OCI-LY7 (cell line): ENCODE measurements at regions not wholly inside any gene's neighbourhood (a gene's known extent, or its start where the extent isn't known, plus 50 kb on each side); places are given as distances from the start of the nearest gene placed in this dataset.

Source experiments
- BruUV-seq: library from RNA; stranded (reverse); fragments of 400-500 nt; replicated peaks from 2 replicates; lab custom pipeline; 2021; lab: Mats Ljungman, UMichigan
- CTCF ChIA-PET: fragments of 300-600 bp; sonication (Branson Sonifier 250); formaldehyde crosslinking; loops from one replicate; lab custom pipeline; 2022; ENCODE audit warnings: antibody characterized with exemption; ENCODE audit not compliant: unreplicated experiment; lab: Charles Lee
- POLR2A ChIA-PET: fragments of 300-600 bp; sonication (Branson Sonifier 250); formaldehyde crosslinking; loops from one replicate; lab custom pipeline; 2022; ENCODE audit warnings: antibody characterized with exemption; lab: Charles Lee
- DNase-seq: peaks from one replicate; pipeline ENCODE4 v3.0.0-alpha.2; 2015; ENCODE audit warnings: low spot score
- H2AFZ ChIP-seq: fragments of 200-600 bp; sonication (generic), shearing (Covaris generic); 2 replicates; pipeline ENCODE4 v1.6.1; 2014; ENCODE audit warnings: mild to moderate bottlenecking, antibody characterized with exemption, low read length, moderate library complexity
- H3K27ac ChIP-seq: fragments of 200-600 bp; sonication (generic); 2 replicates; pipeline ENCODE4 v1.5.1; 2014; ENCODE audit warnings: mixed run types, low read depth, mild to moderate bottlenecking, moderate library complexity, low read length, inconsistent platforms; ENCODE audit not compliant: poor library complexity, severe bottlenecking
- H3K36me3 ChIP-seq: fragments of 200-600 bp; sonication (generic); 2 replicates; pipeline ENCODE4 v1.6.1; 2014; ENCODE audit warnings: mild to moderate bottlenecking, antibody characterized with exemption, low read length, moderate library complexity, mixed read lengths; ENCODE audit not compliant: insufficient read depth
- H3K4me1 ChIP-seq: fragments of 200-600 bp; sonication (generic); 2 replicates; pipeline ENCODE4 v1.5.1; 2014; ENCODE audit warnings: mild to moderate bottlenecking, low read length; ENCODE audit not compliant: insufficient read depth, poor library complexity, severe bottlenecking
- H3K4me2 ChIP-seq: fragments of 200-600 bp; sonication (generic); 2 replicates; pipeline ENCODE4 v1.6.1; 2014; ENCODE audit warnings: mild to moderate bottlenecking, low read length
- H3K4me3 ChIP-seq: fragments of 200-600 bp; sonication (generic); 2 replicates; pipeline ENCODE4 v1.5.1; 2014; ENCODE audit warnings: mild to moderate bottlenecking, low read depth, low read length; ENCODE audit not compliant: poor library complexity, severe bottlenecking
- H3K79me2 ChIP-seq: fragments of 200-600 bp; sonication (generic); 2 replicates; pipeline ENCODE4 v1.6.1; 2016; ENCODE audit warnings: low read depth, mild to moderate bottlenecking, low read length, moderate library complexity, mixed read lengths; ENCODE audit not compliant: insufficient read depth
- H3K9me2 ChIP-seq: fragments of 200-600 bp; sonication (generic); 2 replicates; pipeline ENCODE4 v1.6.1; 2016; ENCODE audit warnings: mild to moderate bottlenecking, low read length, mixed read lengths; ENCODE audit not compliant: insufficient read depth
- H3K9me3 ChIP-seq: fragments of 200-600 bp; sonication (generic); 2 replicates; pipeline ENCODE4 v1.6.1; 2014; ENCODE audit warnings: mild to moderate bottlenecking, mixed run types, low read length, mixed read lengths
- H4K20me1 ChIP-seq: fragments of 200-600 bp; sonication (generic); 2 replicates; pipeline ENCODE4 v1.6.1; 2014; ENCODE audit warnings: mild to moderate bottlenecking, antibody characterized with exemption, low read length, moderate library complexity, mixed read lengths; ENCODE audit not compliant: insufficient read depth
- EZH2phosphoT487 ChIP-seq: fragments of 200-600 bp; sonication (generic); IDR thresholded peaks from 2 replicates; pipeline ENCODE4 v1.6.1; 2018; ENCODE audit warnings: low read depth, borderline replicate concordance, mild to moderate bottlenecking, mixed run types, antibody characterized with exemption, low read length, moderate library complexity, mixed read lengths
- intact Hi-C: fragments of 100-400 bp; cut with micrococcal nuclease; formaldehyde crosslinking; loops from one replicate; pipeline ENCODE4 v1.10.0; 2022; ENCODE audit not compliant: unreplicated experiment
- TF ChIP-seq, protein P1 (sequence below): fragments of 200-600 bp; sonication (generic); conservative IDR thresholded peaks from 2 replicates; pipeline ENCODE4 v1.5.1; 2014; ENCODE audit warnings: mild to moderate bottlenecking, antibody characterized with exemption, low read length, moderate library complexity, mixed read lengths

DNA sequence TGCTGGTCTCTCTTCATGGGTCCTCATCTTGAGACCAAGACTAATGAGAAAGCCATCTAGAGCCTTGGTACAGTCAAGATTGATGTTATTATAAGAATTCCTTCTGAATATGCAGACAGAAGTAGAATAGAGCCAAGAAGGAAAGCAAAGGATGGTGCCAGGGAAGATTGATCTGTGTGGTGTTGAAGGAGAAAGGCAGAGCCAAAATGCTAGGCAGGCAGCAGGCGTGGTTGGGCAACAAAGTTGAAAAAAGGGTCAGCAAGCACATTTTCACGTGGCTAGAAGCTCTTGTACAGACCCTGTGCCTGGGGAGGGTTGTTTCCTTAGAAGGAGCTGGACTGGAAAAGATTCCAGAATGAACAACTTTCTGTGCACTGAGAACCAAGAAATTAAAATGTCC is 319.7 kb upstream of the ARGLU1 start:
- POLR2A ChIA-PET, result interaction anchor here (1.0 kb wide), 1 partner anchor 14 kb away, joined by 4 read pairs; no protein-coding TSS in a partner anchor
- CTCF ChIA-PET, result no interaction called here
- intact Hi-C loops, result no loop called here
- Histone ChIP-seq H3K27ac (no peak overlapping the region), H3K79me2 (no peaks in the 10 kb centered on the region), H4K20me1 (no peaks in the 10 kb centered on the region), H3K4me2 (no peak overlapping the region), H3K4me3 (no peak overlapping the region), H3K9me3 (no peaks in the 10 kb centered on the region), H3K36me3 (no peaks in the 10 kb centered on the region), H3K9me2 (no peaks in the 10 kb centered on the region), H3K4me1 (no peaks in the 10 kb centered on the region), H2AFZ (no peak overlapping the region)
- no TSS peak for BruUV-seq
- no peak for DNase-seq
- TF ChIP-seq EZH2phosphoT487, result no peak
- TF ChIP-seq, protein P1, sequence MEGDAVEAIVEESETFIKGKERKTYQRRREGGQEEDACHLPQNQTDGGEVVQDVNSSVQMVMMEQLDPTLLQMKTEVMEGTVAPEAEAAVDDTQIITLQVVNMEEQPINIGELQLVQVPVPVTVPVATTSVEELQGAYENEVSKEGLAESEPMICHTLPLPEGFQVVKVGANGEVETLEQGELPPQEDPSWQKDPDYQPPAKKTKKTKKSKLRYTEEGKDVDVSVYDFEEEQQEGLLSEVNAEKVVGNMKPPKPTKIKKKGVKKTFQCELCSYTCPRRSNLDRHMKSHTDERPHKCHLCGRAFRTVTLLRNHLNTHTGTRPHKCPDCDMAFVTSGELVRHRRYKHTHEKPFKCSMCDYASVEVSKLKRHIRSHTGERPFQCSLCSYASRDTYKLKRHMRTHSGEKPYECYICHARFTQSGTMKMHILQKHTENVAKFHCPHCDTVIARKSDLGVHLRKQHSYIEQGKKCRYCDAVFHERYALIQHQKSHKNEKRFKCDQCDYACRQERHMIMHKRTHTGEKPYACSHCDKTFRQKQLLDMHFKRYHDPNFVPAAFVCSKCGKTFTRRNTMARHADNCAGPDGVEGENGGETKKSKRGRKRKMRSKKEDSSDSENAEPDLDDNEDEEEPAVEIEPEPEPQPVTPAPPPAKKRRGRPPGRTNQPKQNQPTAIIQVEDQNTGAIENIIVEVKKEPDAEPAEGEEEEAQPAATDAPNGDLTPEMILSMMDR, result no peak

DNA sequence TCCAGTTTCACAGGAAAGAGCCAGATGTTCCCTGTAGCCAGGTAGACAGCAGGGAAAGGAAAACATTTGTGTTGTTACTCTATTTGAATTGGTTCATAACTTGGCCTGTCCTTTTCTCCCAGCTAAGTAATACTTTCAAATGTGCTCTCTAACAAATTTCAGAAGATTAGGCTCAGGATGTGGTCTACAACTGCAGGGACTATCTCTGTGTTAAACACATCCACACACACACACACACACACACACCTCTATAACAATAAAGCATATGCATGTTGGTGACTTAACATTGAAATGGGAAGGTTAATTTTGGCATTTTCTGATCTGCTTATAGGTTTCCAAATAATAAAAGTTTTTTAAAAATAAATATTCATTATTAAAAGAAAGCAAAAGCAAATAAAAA is 316.0 kb upstream of the ARGLU1 start:
- Histone ChIP-seq H3K27ac (no peak overlapping the region), H3K9me2 (no peaks in the 10 kb centered on the region), H3K36me3 (no peaks in the 10 kb centered on the region), H3K79me2 (no peaks in the 10 kb centered on the region), H3K4me2 (no peak overlapping the region), H4K20me1 (no peaks in the 10 kb centered on the region), H2AFZ (no peak overlapping the region), H3K4me3 (no peak overlapping the region), H3K9me3 (no peaks in the 10 kb centered on the region), H3K4me1 (no peaks in the 10 kb centered on the region)
- intact Hi-C loops, result no loop called here
- no TSS peak for BruUV-seq
- CTCF ChIA-PET, result no interaction called here
- DNase-seq, result no peak
- TF ChIP-seq EZH2phosphoT487, result no peak
- TF ChIP-seq, protein P1, result no peak
- POLR2A ChIA-PET, result no interaction called here

DNA sequence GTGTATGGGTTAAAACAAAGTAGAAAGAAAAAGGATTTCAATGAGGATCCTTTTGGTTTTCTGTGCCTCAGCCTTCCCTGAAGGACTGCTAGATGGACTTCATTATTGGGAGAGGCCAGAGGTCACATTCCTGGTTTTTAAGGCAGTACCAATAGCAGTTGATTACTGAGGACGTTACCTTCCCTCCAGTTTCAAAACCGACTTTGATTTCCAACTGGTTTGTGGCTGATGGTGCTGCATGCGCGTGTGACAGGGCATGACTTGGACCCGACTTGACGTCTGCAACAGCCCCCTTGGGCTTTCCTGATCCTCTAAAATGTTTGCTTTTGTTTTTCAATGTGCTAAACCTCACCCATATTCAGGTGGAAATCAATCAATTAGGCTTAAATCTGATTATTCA is 314.3 kb upstream of the ARGLU1 start:
- POLR2A ChIA-PET, result no interaction called here
- Histone ChIP-seq H3K9me3 (no peaks in the 10 kb centered on the region), H3K4me3 (no peak overlapping the region), H3K27ac (no peak overlapping the region), H3K79me2 (no peaks in the 10 kb centered on the region), H3K9me2 (no peaks in the 10 kb centered on the region), H2AFZ (no peak overlapping the region), H3K36me3 (no peaks in the 10 kb centered on the region), H4K20me1 (no peaks in the 10 kb centered on the region), H3K4me2 (no peak overlapping the region), H3K4me1 (no peaks in the 10 kb centered on the region)
- no peak for DNase-seq
- CTCF ChIA-PET, result no interaction called here
- intact Hi-C loops, result no loop called here
- no peak for TF ChIP-seq EZH2phosphoT487
- TF ChIP-seq, protein P1, result no peak
- BruUV-seq, result no TSS peak
